H9 (cell line): ENCODE measurements at regions not wholly inside any gene's neighbourhood (a gene's known extent, or its start where the extent isn't known, plus 50 kb on each side); places are given as distances from the start of the nearest gene placed in this dataset.
A peak's percentile ranks its signal among the peaks of the same experiment; 100 is the strongest.

Experiments used
- DNase-seq: peaks from one replicate; pipeline ENCODE4 v3.0.0-alpha.2; 2017
- H2AFZ ChIP-seq: one replicate; pipeline ENCODE4 v1.6.1; 2013; ENCODE audit warnings: mild to moderate bottlenecking, low read length, control low read depth, moderate library complexity
- H2AK5ac ChIP-seq: 2 replicates; pipeline ENCODE4 v1.6.1; 2013; ENCODE audit warnings: low read length, control low read depth, mixed read lengths; ENCODE audit not compliant: insufficient read length
- H2BK120ac ChIP-seq: one replicate; pipeline ENCODE4 v1.6.1; 2013; ENCODE audit warnings: low read depth, mild to moderate bottlenecking, low read length, control low read depth, inconsistent platforms; ENCODE audit not compliant: poor library complexity, severe bottlenecking
- H2BK12ac ChIP-seq: 2 replicates; pipeline ENCODE4 v1.6.1; 2013; ENCODE audit warnings: low read length, control low read depth, mixed read lengths, low read depth; ENCODE audit not compliant: insufficient read length
- H2BK15ac ChIP-seq: 2 replicates; pipeline ENCODE4 v1.6.1; 2013; ENCODE audit warnings: low read depth, low read length, control low read depth
- H2BK20ac ChIP-seq: one replicate; pipeline ENCODE4 v1.6.1; 2013; ENCODE audit warnings: low read depth, mild to moderate bottlenecking, low read length, control low read depth, inconsistent platforms; ENCODE audit not compliant: poor library complexity, severe bottlenecking
- H2BK5ac ChIP-seq: 2 replicates; pipeline ENCODE4 v1.6.1; 2013; ENCODE audit warnings: low read length, control low read depth, mixed read lengths; ENCODE audit not compliant: insufficient read length
- H3K14ac ChIP-seq: 2 replicates; pipeline ENCODE4 v1.6.1; 2013; ENCODE audit warnings: low read length, control low read depth; ENCODE audit not compliant: insufficient read depth
- H3K18ac ChIP-seq: 2 replicates; pipeline ENCODE4 v1.6.1; 2013; ENCODE audit warnings: low read depth, mild to moderate bottlenecking, mixed read lengths, low read length, control low read depth; ENCODE audit not compliant: insufficient read length
- H3K23ac ChIP-seq: 2 replicates; pipeline ENCODE4 v1.6.1; 2013; ENCODE audit warnings: low read length, control low read depth, mixed read lengths, low read depth; ENCODE audit not compliant: insufficient read length
- H3K23me2 ChIP-seq: 2 replicates; pipeline ENCODE4 v1.6.1; 2013; ENCODE audit warnings: low read depth, mild to moderate bottlenecking, mixed read lengths, low read length, control low read depth; ENCODE audit not compliant: insufficient read length, poor library complexity, severe bottlenecking
- H3K27ac ChIP-seq: 2 replicates; pipeline ENCODE4 v1.5.1; 2013; ENCODE audit warnings: low read length, control low read depth, mixed read lengths, low read depth; ENCODE audit not compliant: insufficient read length
- H3K27me3 ChIP-seq: 2 replicates; pipeline ENCODE4 v1.6.1; 2013; ENCODE audit warnings: low read length, control low read depth, inconsistent platforms; ENCODE audit not compliant: insufficient read depth
- H3K4ac ChIP-seq: 2 replicates; pipeline ENCODE4 v1.6.1; 2013; ENCODE audit warnings: low read depth, mild to moderate bottlenecking, control low read depth, inconsistent platforms, low read length, moderate library complexity
- H3K4me1 ChIP-seq: 2 replicates; pipeline ENCODE4 v1.6.1; 2013; ENCODE audit warnings: low read length, control low read depth, inconsistent platforms; ENCODE audit not compliant: insufficient read depth
- H3K4me2 ChIP-seq: 2 replicates; pipeline ENCODE4 v1.6.1; 2013; ENCODE audit warnings: low read length, control low read depth, mixed read lengths; ENCODE audit not compliant: insufficient read length, insufficient read depth
- H3K56ac ChIP-seq: 2 replicates; pipeline ENCODE4 v1.6.1; 2013; ENCODE audit warnings: low read depth, mild to moderate bottlenecking, mixed read lengths, low read length, control low read depth; ENCODE audit not compliant: insufficient read length
- H3K79me1 ChIP-seq: 2 replicates; pipeline ENCODE4 v1.6.1; 2013; ENCODE audit warnings: low read depth, mild to moderate bottlenecking, moderate library complexity, low read length, control low read depth, inconsistent platforms; ENCODE audit not compliant: insufficient read depth, poor library complexity, severe bottlenecking
- H3K79me2 ChIP-seq: 2 replicates; pipeline ENCODE4 v1.6.1; 2013; ENCODE audit warnings: low read length, control low read depth, inconsistent platforms; ENCODE audit not compliant: insufficient read depth
- H3K9ac ChIP-seq: 2 replicates; pipeline ENCODE4 v1.6.1; 2013; ENCODE audit warnings: low read length, control low read depth, mixed read lengths; ENCODE audit not compliant: insufficient read length; ENCODE audit errors: extremely low read depth
- H3K9me3 ChIP-seq: one replicate; pipeline ENCODE4 v1.6.1; 2013; ENCODE audit warnings: low read depth, low read length, inconsistent platforms; ENCODE audit not compliant: control insufficient read depth
- H3T11ph ChIP-seq: one replicate; pipeline ENCODE4 v1.6.1; 2013; ENCODE audit warnings: mild to moderate bottlenecking, low read length, control low read depth, inconsistent platforms
- H4K20me1 ChIP-seq: one replicate; pipeline ENCODE4 v1.6.1; 2013; ENCODE audit not compliant: control insufficient read depth, insufficient read length, insufficient read depth
- H4K5ac ChIP-seq: 2 replicates; pipeline ENCODE4 v1.6.1; 2013; ENCODE audit warnings: low read depth, mild to moderate bottlenecking, mixed read lengths, low read length, control low read depth; ENCODE audit not compliant: insufficient read length
- H4K8ac ChIP-seq: replicated peaks from 2 replicates; pipeline ENCODE4 v1.6.1; 2013; ENCODE audit warnings: low read length, control low read depth, mixed read lengths, low read depth; ENCODE audit not compliant: insufficient read length
- H4K91ac ChIP-seq: 2 replicates; pipeline ENCODE4 v1.6.1; 2013; ENCODE audit warnings: low read depth, mild to moderate bottlenecking, moderate library complexity, mixed read lengths, low read length, control low read depth; ENCODE audit not compliant: insufficient read length
- H3K27ac Mint-ChIP-seq, 3 experiments: 2 replicates in 2 of 3; 3 replicates in 1 of 3; pipeline ENCODE4 v1.8.0; 2020 to 2021; ENCODE audit warnings: mixed read lengths in 3 of 3, mild to moderate bottlenecking in 1 of 3, moderate library complexity in 1 of 3
- H3K27me3 Mint-ChIP-seq: 2 replicates; pipeline ENCODE4 v1.8.0; 2021; ENCODE audit warnings: low read depth, mild to moderate bottlenecking, moderate library complexity, mixed read lengths
- H3K36me3 Mint-ChIP-seq, 3 experiments: 2 replicates in 2 of 3; 3 replicates in 1 of 3; pipeline ENCODE4 v1.8.0; 2020 to 2021; ENCODE audit warnings: low read depth in 3 of 3, mixed read lengths in 3 of 3; ENCODE audit not compliant: insufficient read depth in 1 of 3
- H3K4me1 Mint-ChIP-seq, 2 experiments: 2 replicates each; pipeline ENCODE4 v1.8.0; 2020; ENCODE audit warnings: mixed read lengths in 2 of 2
- H3K4me3 Mint-ChIP-seq, 2 experiments: 2 replicates in 1 of 2; 3 replicates in 1 of 2; pipeline ENCODE4 v1.8.0; 2020 to 2021; ENCODE audit warnings: mild to moderate bottlenecking in 2 of 2, mixed read lengths in 2 of 2, moderate library complexity in 1 of 2
- H3K9me3 Mint-ChIP-seq, 2 experiments: 2 replicates in 1 of 2; 3 replicates in 1 of 2; pipeline ENCODE4 v1.8.0; 2020; ENCODE audit warnings: mild to moderate bottlenecking in 2 of 2, mixed read lengths in 2 of 2, moderate library complexity in 1 of 2
- CTCF ChIP-seq: fragments of 200-600 bp; sonication (generic); conservative IDR thresholded peaks from 3 replicates; pipeline ENCODE4 v1.8.0; 2021; ENCODE audit warnings: antibody characterized with exemption, mild to moderate bottlenecking
- WGBS: extraction: QIAGEN DNeasy Blood & Tissue Kit; methylation state at CpG from one replicate; pipeline ENCODE4 v1.1.7; 2013; ENCODE audit warnings: missing lambda C conversion rate, low lambda C conversion rate, mixed read lengths; ENCODE audit not compliant: insufficient read length; ENCODE audit errors: extremely low coverage; 5-methylcytosine and 5-hydroxymethylcytosine counted together

- H3K4me3 Mint-ChIP-seq, result no peak overlapping the region
- H3T11ph ChIP-seq, result no peak overlapping the region
- H3K27ac ChIP-seq, result no peak overlapping the region
- H4K91ac ChIP-seq, result no peak overlapping the region
- H3K9me3 ChIP-seq, result no peaks in the 10 kb centered on the region
- no peak overlapping the region for H2BK15ac ChIP-seq
- H3K56ac ChIP-seq, result no peak overlapping the region
- H3K4ac ChIP-seq, result no peak overlapping the region
- no peak overlapping the region for H4K8ac ChIP-seq
- H3K79me1 ChIP-seq, result no peaks in the 10 kb centered on the region
- peaks cover 90% of the 10 kb centered on the region for H3K27me3 Mint-ChIP-seq
- no peak overlapping the region for H3K14ac ChIP-seq
- H2AFZ ChIP-seq, result no peak overlapping the region
- no peaks in the 10 kb centered on the region for H3K23me2 ChIP-seq
- no peak overlapping the region for H2BK120ac ChIP-seq
- H3K4me1 Mint-ChIP-seq, result no peaks in the 10 kb centered on the region
- H3K4me2 ChIP-seq, result no peak overlapping the region
- DNase-seq, result peak; percentile 26
- no peak overlapping the region for H2BK12ac ChIP-seq
- no CpG with 5 or more reads among the region's 1 CpG for WGBS
- H3K18ac ChIP-seq, result no peak overlapping the region
- no peak overlapping the region for H2BK20ac ChIP-seq
- H3K4me1 ChIP-seq, result no peaks in the 10 kb centered on the region
- no peak overlapping the region for H4K5ac ChIP-seq
- no peak overlapping the region for H3K9ac ChIP-seq
- H3K9me3 Mint-ChIP-seq, result no peaks in the 10 kb centered on the region
- TF ChIP-seq CTCF, result no peak
- no peak overlapping the region for H2AK5ac ChIP-seq
- H3K79me2 ChIP-seq, result no peaks in the 10 kb centered on the region
- H3K27me3 ChIP-seq, result peaks cover 5% of the 10 kb centered on the region; the same call in 1 of the 2 replicates
- no peak overlapping the region for H2BK5ac ChIP-seq
- H4K20me1 ChIP-seq, result no peaks in the 10 kb centered on the region
- H3K23ac ChIP-seq, result no peak overlapping the region
- H3K36me3 Mint-ChIP-seq, result no peaks in the 10 kb centered on the region
- H3K27ac Mint-ChIP-seq, result no peak overlapping the region
Observed at GRCh38 chr6:97422171-97422570, 139.2 kb upstream of the MMS22L start.
